DOHH2 (cell line): ENCODE measurements at regions not wholly inside any gene's neighbourhood (a gene's known extent, or its start where the extent isn't known, plus 50 kb on each side); places are given as distances from the start of the nearest gene placed in this dataset.

Experiments
- CTCF ChIP-seq: fragments of 200-600 bp; sonication (generic); IDR thresholded peaks from one replicate; pipeline ENCODE4 v1.5.1; 2014; ENCODE audit warnings: antibody characterized with exemption, mild to moderate bottlenecking, low read depth, low read length; ENCODE audit not compliant: poor library complexity, severe bottlenecking
- EZH2phosphoT487 ChIP-seq: fragments of 200-600 bp; sonication (generic); IDR thresholded peaks from 2 replicates; pipeline ENCODE4 v1.6.1; 2017; ENCODE audit warnings: borderline replicate concordance, mild to moderate bottlenecking, antibody characterized with exemption, low read length, moderate library complexity, mixed read lengths

- TF ChIP-seq EZH2phosphoT487 (no peak), CTCF (no peak)
Observed at GRCh38 chr5:105158526-105158925, 1595.9 kb upstream of the NUDT12 start.
